K562 (cell line): ENCODE measurements at regions not wholly inside any gene's neighbourhood (a gene's known extent, or its start where the extent isn't known, plus 50 kb on each side); places are given as distances from the start of the nearest gene placed in this dataset.
"Not testable (repeated sequence)": the region's sequence is repeated elsewhere in the genome, so short reads cannot be mapped to it uniquely, and the experiment has no call there.

Source experiments
- ATAC-seq: fragments of 200-7000 bp; cut with Tn5 transposase; 3 replicates; pipeline ENCODE4 v1.9.1; 2020; ENCODE audit warnings: moderate library complexity
- BruUV-seq: library from RNA; stranded (reverse); fragments of 400-500 nt; replicated peaks from 2 replicates; lab custom pipeline; 2021; lab: Mats Ljungman, UMichigan
- CTCF ChIA-PET: fragments of 300-600 bp; formaldehyde crosslinking; extraction: SDS; loops from one replicate; lab custom pipeline; 2021; ENCODE audit warnings: low intra/inter-chr PET ratio; lab: Yijun Ruan, JAX
- POLR2A ChIA-PET: fragments of 300-600, 350-650 bp; sonication (Branson Sonifier 250); formaldehyde crosslinking; extraction: SDS; loops from one replicate; lab custom pipeline; 2021; ENCODE audit warnings: antibody characterized with exemption, inconsistent platforms; lab: Yijun Ruan, JAX
- DNase-seq, 4 experiments: peaks; one replicate each; pipeline versions ENCODE4 v3.0.0 to v3.0.0-alpha.2; 2011 to 2018; ENCODE audit warnings: low spot score in 3 of 4, mixed read lengths in 3 of 4; ENCODE audit errors: extremely low read depth in 1 of 4
- FAIRE-seq: peaks from 2 replicates; lab custom pipeline; 2011; peaks lifted over from hg19 to GRCh38; lab: Jason Lieb, UNC
- H2AFZ ChIP-seq: 2 replicates; pipeline ENCODE4 v1.6.0; 2011; ENCODE audit warnings: low read depth, low read length, control low read depth, inconsistent platforms
- H3K27ac ChIP-seq: fragments of 200-600 bp; 3 replicates; pipeline ENCODE4 v1.8.0; 2011; ENCODE audit warnings: low read depth, mild to moderate bottlenecking, control low read depth, inconsistent platforms, low read length, moderate library complexity, mixed read lengths; ENCODE audit errors: extremely low read depth
- H3K27me3 ChIP-seq, 2 experiments: fragments of 300-600 bp in 1 of 2; 2 replicates in 1 of 2; 3 replicates in 1 of 2; pipeline versions ENCODE4 v1.6.0 to v1.8.0; 2011; ENCODE audit warnings: inconsistent platforms in 2 of 2, low read length in 2 of 2, mild to moderate bottlenecking in 1 of 2, mixed read lengths in 1 of 2, moderate library complexity in 1 of 2; ENCODE audit not compliant: control insufficient read depth in 2 of 2, insufficient read depth in 2 of 2
- H3K36me3 ChIP-seq: fragments of 300-600 bp; 3 replicates; pipeline ENCODE4 v1.8.0; 2011; ENCODE audit warnings: mild to moderate bottlenecking, low read length, inconsistent platforms; ENCODE audit not compliant: control insufficient read depth, insufficient read depth
- H3K4me1 ChIP-seq, 2 experiments: fragments of 200-600 bp in 1 of 2; replicated peaks in 1 of 2; 2 replicates in 1 of 2; 3 replicates in 1 of 2; pipeline versions ENCODE4 v1.5.1 to v1.8.0; 2011; ENCODE audit warnings: inconsistent platforms in 2 of 2, low read length in 2 of 2, mild to moderate bottlenecking in 1 of 2, mixed read lengths in 1 of 2, moderate library complexity in 1 of 2; ENCODE audit not compliant: control insufficient read depth in 2 of 2, insufficient read depth in 2 of 2
- H3K4me2 ChIP-seq: 2 replicates; pipeline ENCODE4 v1.6.1; 2011; ENCODE audit warnings: low read length, control low read depth, inconsistent platforms, mixed read lengths; ENCODE audit not compliant: insufficient read depth
- H3K4me3 ChIP-seq: fragments of 200-600 bp; sonication (generic), shearing (Covaris generic); 2 replicates; pipeline ENCODE4 v1.5.1; 2016; ENCODE audit warnings: control low read depth, inconsistent platforms
- H3K79me2 ChIP-seq: fragments of 200-600 bp; 3 replicates; pipeline ENCODE4 v1.8.0; 2011; ENCODE audit warnings: low read length, inconsistent platforms; ENCODE audit not compliant: control insufficient read depth, insufficient read depth
- H3K9ac ChIP-seq, 2 experiments: 2 replicates each; pipeline versions ENCODE4 v1.6.0 to v1.6.1; 2011; ENCODE audit warnings: low read depth in 2 of 2, low read length in 2 of 2, control low read depth in 1 of 2, inconsistent platforms in 1 of 2, mild to moderate bottlenecking in 1 of 2, mixed read lengths in 1 of 2; ENCODE audit not compliant: insufficient read depth in 1 of 2
- H3K9me1 ChIP-seq: one replicate; pipeline ENCODE4 v1.6.0; 2011; ENCODE audit warnings: inconsistent platforms, mild to moderate bottlenecking, low read length, moderate library complexity; ENCODE audit not compliant: control insufficient read depth, insufficient read depth
- H3K9me3 ChIP-seq: replicated peaks from 2 replicates; pipeline ENCODE4 v1.5.1; 2011; ENCODE audit warnings: low read depth, low read length, inconsistent platforms; ENCODE audit not compliant: control insufficient read depth, insufficient read depth
- H4K20me1 ChIP-seq: replicated peaks from 2 replicates; pipeline ENCODE4 v1.6.1; 2011; ENCODE audit warnings: low read length, inconsistent platforms, mixed read lengths; ENCODE audit not compliant: control insufficient read depth, insufficient read depth
- BRF1 ChIP-seq: IDR thresholded peaks from 3 replicates; pipeline ENCODE4 v1.6.1; 2011; ENCODE audit warnings: borderline replicate concordance, mild to moderate bottlenecking; ENCODE audit not compliant: insufficient read length; ENCODE audit errors: extremely low read depth
- CCAR2 ChIP-seq: fragments of 200-400 bp; formaldehyde crosslinking; IDR thresholded peaks from 2 replicates; pipeline ENCODE4 v1.6.1; 2017; ENCODE audit warnings: mild to moderate bottlenecking, low read depth, low read length
- FIP1L1 ChIP-seq: fragments of 200-400 bp; formaldehyde crosslinking; IDR thresholded peaks from 2 replicates; pipeline ENCODE4 v1.6.1; 2018; ENCODE audit warnings: mild to moderate bottlenecking, low read depth, low read length; ENCODE audit not compliant: poor library complexity, severe bottlenecking
- GTF2F1 ChIP-seq: IDR thresholded peaks from 2 replicates; pipeline ENCODE4 v1.6.1; 2011; ENCODE audit warnings: low read depth, low read length, improper control_type of control experiment
- HLTF ChIP-seq: fragments of 450-650 bp; IDR thresholded peaks from 2 replicates; pipeline ENCODE4 v1.6.1; 2016
- NCOR1 ChIP-seq: fragments of 450-650 bp; IDR thresholded peaks from 2 replicates; pipeline ENCODE4 v1.6.1; 2016; ENCODE audit warnings: mild to moderate bottlenecking, moderate library complexity
- PHF21A ChIP-seq: fragments of 450-650 bp; IDR thresholded peaks from 2 replicates; pipeline ENCODE4 v1.6.1; 2017; ENCODE audit warnings: low read depth, borderline replicate concordance
- PHF8 ChIP-seq: fragments of 200-600 bp; sonication (generic); IDR thresholded peaks from 2 replicates; pipeline ENCODE4 v1.6.1; 2012; ENCODE audit warnings: mixed run types, mild to moderate bottlenecking, inconsistent platforms, low read length, moderate library complexity, borderline replicate concordance
- RB1 ChIP-seq: fragments of 450-650 bp; IDR thresholded peaks from 2 replicates; pipeline ENCODE4 v1.6.1; 2017; ENCODE audit warnings: low read depth, mild to moderate bottlenecking
- SMARCA4 ChIP-seq: fragments of 450-650 bp; IDR thresholded peaks from 2 replicates; pipeline ENCODE4 v1.6.1; 2016
- YY1 ChIP-seq, 3 experiments: IDR thresholded peaks; 2 replicates each; pipeline ENCODE4 v1.6.1; 2011; ENCODE audit warnings: low read length in 2 of 3, mild to moderate bottlenecking in 2 of 3, moderate library complexity in 2 of 3, borderline replicate concordance in 1 of 3, control low read depth in 1 of 3, low read depth in 1 of 3; ENCODE audit not compliant: insufficient read depth in 3 of 3, insufficient replicate concordance in 2 of 3, control insufficient read depth in 1 of 3, insufficient read length in 1 of 3; ENCODE audit errors: extremely low read depth in 1 of 3
- ZNF175 ChIP-seq: fragments of 200-800 bp; sonication (Bioruptor generic); IDR thresholded peaks from 2 replicates; pipeline ENCODE4 v1.6.1; 2016; ENCODE audit warnings: low read depth, mild to moderate bottlenecking, missing genetic modification characterization, missing compliant biosample characterization
- ZNF23 ChIP-seq: fragments of 250-450 bp; sonication (Bioruptor Pico); IDR thresholded peaks from 2 replicates; pipeline ENCODE4 v1.4.0; 2020; ENCODE audit warnings: mild to moderate bottlenecking
- ZNF766 ChIP-seq: fragments of 200-800 bp; sonication (Bioruptor generic); conservative IDR thresholded peaks from 2 replicates; pipeline ENCODE4 v1.6.1; 2016; ENCODE audit warnings: missing genetic modification characterization, missing compliant biosample characterization
- WGBS: fragments of 100-300 bp; shearing (Covaris generic); methylation state at CpG from one replicate; pipeline ENCODE4 v1.1.6; 2016; ENCODE audit warnings: low coverage, mixed read lengths; ENCODE audit not compliant: insufficient coverage; ENCODE audit errors: missing lambda C conversion rate; 5-methylcytosine and 5-hydroxymethylcytosine counted together
- in situ Hi-C: fragments of 300-500 bp; cut with MboI; formaldehyde crosslinking; loops from 4 replicates; pipeline ENCODE4 v1.15.0; 2018; ENCODE audit warnings: inconsistent platforms, mixed read lengths
- intact Hi-C: fragments of 100-400 bp; cut with micrococcal nuclease; formaldehyde crosslinking; loops from 2 replicates; pipeline ENCODE4 v1.14.2; 2022
- TF ChIP-seq, protein P1 (sequence below): fragments of 250-450 bp; sonication (Bioruptor Pico); IDR thresholded peaks from 2 replicates; pipeline ENCODE4 v1.5.0; 2021

- intact Hi-C loops: no loop called here
- H3K4me1 ChIP-seq: no peaks in the 10 kb centered on the region
- no peak overlapping the region for H3K27ac ChIP-seq
- TF ChIP-seq CCAR2 (no peak), ZNF23 (CRISPR knock-in tag) (no peak), NCOR1 (no peak), ZNF766 (CRISPR knock-in tag) (no peak), HLTF (no peak), BRF1 (no peak), ZNF175 (no peak), GTF2F1 (no peak), FIP1L1 (no peak), YY1 (IDR thresholded peaks at IDR 0.05; ENCODE audit: borderline replicate concordance in 1 of 3, control insufficient read depth in 1 of 3, extremely low read depth in 1 of 3, insufficient read depth in 3 of 3, insufficient read length in 1 of 3, insufficient replicate concordance in 2 of 3, low read depth in 1 of 3, low read length in 2 of 3) (no peak), PHF8 (no peak), SMARCA4 (no peak), RB1 (no peak), PHF21A (no peak)
- TF ChIP-seq, protein P1, sequence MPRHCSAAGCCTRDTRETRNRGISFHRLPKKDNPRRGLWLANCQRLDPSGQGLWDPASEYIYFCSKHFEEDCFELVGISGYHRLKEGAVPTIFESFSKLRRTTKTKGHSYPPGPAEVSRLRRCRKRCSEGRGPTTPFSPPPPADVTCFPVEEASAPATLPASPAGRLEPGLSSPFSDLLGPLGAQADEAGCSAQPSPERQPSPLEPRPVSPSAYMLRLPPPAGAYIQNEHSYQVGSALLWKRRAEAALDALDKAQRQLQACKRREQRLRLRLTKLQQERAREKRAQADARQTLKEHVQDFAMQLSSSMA: no peak
- ChIA-PET CTCF (no interaction called here), POLR2A (no interaction called here)
- no peaks in the 10 kb centered on the region for H4K20me1 ChIP-seq
- ATAC-seq (no peak), DNase-seq (no peak), FAIRE-seq (no peak)
- no peaks in the 10 kb centered on the region for H3K9me3 ChIP-seq
- BruUV-seq: no TSS peak
- H3K9me1 ChIP-seq: no peaks in the 10 kb centered on the region
- WGBS: 0% methylated on average over 7 of the region's 10 CpGs
- in situ Hi-C loops: no loop called here
- no peak overlapping the region for H2AFZ ChIP-seq
- no peak overlapping the region for H3K9ac ChIP-seq
- H3K36me3 ChIP-seq: no peaks in the 10 kb centered on the region
- no peak overlapping the region for H3K4me2 ChIP-seq
- H3K4me3 ChIP-seq: no peak overlapping the region
- no peaks in the 10 kb centered on the region for H3K27me3 ChIP-seq
- no peaks in the 10 kb centered on the region for H3K79me2 ChIP-seq
These were observed 863.2 kb downstream of the TRIML1 start for GRCh38 chr4:189002475-189002874.

DNA sequence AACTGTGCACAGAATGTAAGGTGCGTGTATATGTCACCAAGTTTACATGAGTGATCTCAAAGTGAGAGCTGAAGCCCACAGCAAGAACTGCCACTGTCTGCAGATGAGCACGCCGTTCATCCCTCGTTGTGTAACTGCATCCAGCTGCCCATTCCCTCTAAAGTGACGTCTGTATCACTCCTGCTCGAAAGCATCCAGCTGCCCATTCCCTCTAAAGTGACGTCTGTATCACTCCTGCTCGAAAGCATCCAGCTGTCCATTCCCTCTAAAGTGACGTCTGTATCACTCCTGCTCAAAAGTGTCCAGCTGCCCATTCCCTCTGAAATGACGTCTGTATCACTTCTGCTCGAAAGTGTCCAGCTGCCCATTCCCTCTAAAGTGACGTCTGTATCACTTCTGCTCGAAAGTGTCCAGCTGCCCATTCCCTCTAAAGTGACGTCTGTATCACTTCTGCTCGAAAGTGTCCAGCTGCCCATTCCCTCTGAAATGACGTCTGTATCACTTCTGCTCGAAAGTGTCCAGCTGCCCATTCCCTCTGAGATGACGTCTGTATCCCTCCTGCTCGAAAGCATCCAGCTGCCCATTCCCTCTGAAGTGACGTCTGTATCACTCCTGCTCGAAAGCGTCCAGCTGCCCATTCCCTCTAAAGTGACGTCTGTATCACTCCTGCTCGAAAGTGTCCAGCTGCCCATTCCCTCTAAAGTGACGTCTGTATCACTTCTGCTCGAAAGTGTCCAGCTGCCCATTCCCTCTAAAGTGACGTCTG lies 871.4 kb downstream of the TRIML1 start:
- ATAC-seq, H2AFZ ChIP-seq, H3K9ac ChIP-seq, FAIRE-seq, H3K27me3 ChIP-seq, DNase-seq, in situ Hi-C loops, H3K36me3 ChIP-seq, H3K4me1 ChIP-seq, BruUV-seq, H3K4me3 ChIP-seq, H4K20me1 ChIP-seq, intact Hi-C loops, H3K9me3 ChIP-seq, H3K4me2 ChIP-seq, H3K27ac ChIP-seq, H3K9me1 ChIP-seq, POLR2A ChIA-PET, H3K79me2 ChIP-seq, CTCF ChIA-PET: not testable (repeated sequence)
- 0% methylated on average over 18 of the region's 27 CpGs for WGBS
